GM23338 (cell line): ENCODE measurements at regions not wholly inside any gene's neighbourhood (a gene's known extent, or its start where the extent isn't known, plus 50 kb on each side); places are given as distances from the start of the nearest gene placed in this dataset.

Experiments
- ATAC-seq: fragments of 200-7000 bp; cut with Tn5 transposase; 3 replicates; pipeline ENCODE4 v1.9.1; 2020
- DNase-seq: peaks from one replicate; pipeline ENCODE4 v3.0.0-alpha.2; 2015; ENCODE audit warnings: low spot score
- H2AFZ ChIP-seq: fragments of 200-600 bp; sonication (generic); 2 replicates; pipeline ENCODE4 v1.8.0; 2016; ENCODE audit warnings: antibody characterized with exemption, mild to moderate bottlenecking, moderate library complexity
- H3F3A ChIP-seq: fragments of 200-600 bp; sonication (generic); replicated peaks from 2 replicates; pipeline ENCODE4 v1.8.0; 2017; ENCODE audit warnings: antibody characterized with exemption, mixed run types, low read depth
- H3K27ac ChIP-seq: fragments of 200-600 bp; sonication (generic); 2 replicates; pipeline ENCODE4 v1.6.1; 2016; ENCODE audit warnings: low read depth
- H3K27me3 ChIP-seq: fragments of 200-600 bp; sonication (generic); 2 replicates; pipeline ENCODE4 v1.8.0; 2016; ENCODE audit warnings: mild to moderate bottlenecking, mixed run types, moderate library complexity; ENCODE audit not compliant: insufficient read depth
- H3K36me3 ChIP-seq: fragments of 200-600 bp; sonication (generic); 2 replicates; pipeline ENCODE4 v1.8.0; 2016; ENCODE audit warnings: mild to moderate bottlenecking; ENCODE audit not compliant: insufficient read depth
- H3K4me1 ChIP-seq: fragments of 200-600 bp; sonication (generic); 2 replicates; pipeline ENCODE4 v1.8.0; 2016; ENCODE audit warnings: mild to moderate bottlenecking, moderate library complexity; ENCODE audit not compliant: insufficient read depth
- H3K4me2 ChIP-seq: fragments of 200-600 bp; sonication (generic); 2 replicates; pipeline ENCODE4 v1.7.1; 2017; ENCODE audit warnings: mixed run types
- H3K4me3 ChIP-seq: fragments of 200-600 bp; sonication (generic); 2 replicates; pipeline ENCODE4 v1.6.1; 2016; ENCODE audit warnings: mixed run types
- H3K79me2 ChIP-seq: fragments of 200-600 bp; sonication (generic); replicated peaks from 2 replicates; pipeline ENCODE4 v1.8.0; 2017; ENCODE audit warnings: mild to moderate bottlenecking; ENCODE audit not compliant: insufficient read depth
- H3K9me2 ChIP-seq: fragments of 200-600 bp; sonication (generic); 2 replicates; pipeline ENCODE4 v1.8.0; 2017; ENCODE audit not compliant: insufficient read depth
- H4K20me1 ChIP-seq: fragments of 200-600 bp; sonication (generic); replicated peaks from 2 replicates; pipeline ENCODE4 v1.8.0; 2017; ENCODE audit warnings: mild to moderate bottlenecking; ENCODE audit not compliant: insufficient read depth
- H3K27ac Mint-ChIP-seq: 2 replicates; pipeline ENCODE4 v1.8.0; 2020; ENCODE audit warnings: inconsistent platforms, mild to moderate bottlenecking, moderate library complexity, mixed read lengths
- H3K27me3 Mint-ChIP-seq: 3 replicates; pipeline ENCODE4 v1.8.0; 2022; ENCODE audit warnings: low read depth, mild to moderate bottlenecking, moderate library complexity, mixed read lengths, inconsistent platforms; ENCODE audit not compliant: insufficient read depth, poor library complexity
- H3K36me3 Mint-ChIP-seq: 3 replicates; pipeline ENCODE4 v1.8.0; 2021; ENCODE audit warnings: low read depth, mild to moderate bottlenecking, inconsistent platforms, moderate library complexity, mixed read lengths
- H3K4me1 Mint-ChIP-seq: 3 replicates; pipeline ENCODE4 v1.8.0; 2020; ENCODE audit warnings: mild to moderate bottlenecking, inconsistent platforms, mixed read lengths
- H3K4me3 Mint-ChIP-seq: 3 replicates; pipeline ENCODE4 v1.8.0; 2021; ENCODE audit warnings: moderate library complexity, mild to moderate bottlenecking, inconsistent platforms, mixed read lengths
- H3K9me3 Mint-ChIP-seq: 3 replicates; pipeline ENCODE4 v1.8.0; 2020; ENCODE audit warnings: moderate library complexity, mild to moderate bottlenecking, inconsistent platforms, mixed read lengths
- CREB1 ChIP-seq: fragments of 250-450 bp; sonication (Bioruptor Pico); IDR thresholded peaks from 2 replicates; pipeline ENCODE4 v1.5.0; 2020; ENCODE audit warnings: low read depth, mild to moderate bottlenecking, moderate library complexity
- CTCF ChIP-seq, 2 experiments: fragments of 200-600 bp in 1 of 2; sonication (generic) in 1 of 2; conservative IDR thresholded peaks; 2 replicates each; pipeline versions ENCODE4 v1.5.1 to v1.6.1; 2016 to 2017; ENCODE audit warnings: antibody characterized with exemption in 2 of 2, low read depth in 2 of 2, mild to moderate bottlenecking in 2 of 2, moderate library complexity in 1 of 2
- EZH2phosphoT487 ChIP-seq: fragments of 200-600 bp; sonication (generic); IDR thresholded peaks from one replicate; pipeline ENCODE4 v1.8.1; 2018; ENCODE audit warnings: antibody characterized with exemption; ENCODE audit not compliant: unreplicated experiment
- JUNB ChIP-seq: IDR thresholded peaks from one replicate; pipeline ENCODE4 v1.6.1; 2016; ENCODE audit warnings: antibody characterized with exemption; ENCODE audit not compliant: unreplicated experiment
- NANOG ChIP-seq: IDR thresholded peaks from 2 replicates; pipeline ENCODE4 v1.6.1; 2016; ENCODE audit warnings: antibody characterized with exemption, borderline replicate concordance
- POLR2AphosphoS5 ChIP-seq: IDR thresholded peaks from 2 replicates; pipeline ENCODE4 v1.6.1; 2016; ENCODE audit warnings: antibody characterized with exemption, low read depth
- REST ChIP-seq: IDR thresholded peaks from one replicate; pipeline ENCODE4 v1.6.1; 2018; ENCODE audit warnings: antibody characterized with exemption; ENCODE audit not compliant: unreplicated experiment
- STAT1 ChIP-seq: IDR thresholded peaks from one replicate; pipeline ENCODE4 v1.6.1; 2016; ENCODE audit warnings: antibody characterized with exemption; ENCODE audit not compliant: unreplicated experiment
- ZNF114 ChIP-seq: fragments of 250-450 bp; sonication (Bioruptor Pico); IDR thresholded peaks from 2 replicates; pipeline ENCODE4 v1.5.0; 2020; ENCODE audit warnings: mild to moderate bottlenecking, moderate library complexity
- ZNF331 ChIP-seq: fragments of 250-450 bp; sonication (Bioruptor Pico); IDR thresholded peaks from 2 replicates; pipeline ENCODE4 v1.5.0; 2020; ENCODE audit warnings: low read depth, mild to moderate bottlenecking, moderate library complexity
- TF ChIP-seq, protein P1 (sequence below): IDR thresholded peaks from 2 replicates; pipeline ENCODE4 v1.6.1; 2016; ENCODE audit warnings: antibody characterized with exemption

GRCh38 chr4:81523672-81524327, 52.1 kb upstream of the RASGEF1B start:
- H3K27me3 ChIP-seq, result no peaks in the 10 kb centered on the region
- H3K27me3 Mint-ChIP-seq, result no peaks in the 10 kb centered on the region
- no peak overlapping the region for H3K4me2 ChIP-seq
- no peak overlapping the region for H3K4me3 Mint-ChIP-seq
- no peaks in the 10 kb centered on the region for H3K36me3 ChIP-seq
- peak overlapping the region; percentile 35; the same call in 1 of the 2 replicates for H2AFZ ChIP-seq
- no peaks in the 10 kb centered on the region for H3K79me2 ChIP-seq
- no peak for ATAC-seq
- H3F3A ChIP-seq, result no peaks in the 10 kb centered on the region
- H3K27ac Mint-ChIP-seq, result no peak overlapping the region
- TF ChIP-seq ZNF331 (no peak), CTCF (conservative IDR thresholded peaks at IDR 0.05; ENCODE audit: low read depth in 2 of 2) (no peak), POLR2AphosphoS5 (no peak)
- peaks cover 11% of the 10 kb centered on the region; the same call in 1 of the 2 replicates for H3K4me1 ChIP-seq
- no peak for DNase-seq
- no peak overlapping the region for H3K27ac ChIP-seq
- H3K9me3 Mint-ChIP-seq, result peaks cover 23% of the 10 kb centered on the region
- peaks cover 9% of the 10 kb centered on the region for H3K4me1 Mint-ChIP-seq
- no peaks in the 10 kb centered on the region for H4K20me1 ChIP-seq
- H3K4me3 ChIP-seq, result no peak overlapping the region
- 0 out of 2 replicates have a peak, but pooled peaks cover 6% of the 10 kb centered on the region for H3K9me2 ChIP-seq
- H3K36me3 Mint-ChIP-seq, result peaks cover 8% of the 10 kb centered on the region; the same call in 2 of the 3 replicates

DNA sequence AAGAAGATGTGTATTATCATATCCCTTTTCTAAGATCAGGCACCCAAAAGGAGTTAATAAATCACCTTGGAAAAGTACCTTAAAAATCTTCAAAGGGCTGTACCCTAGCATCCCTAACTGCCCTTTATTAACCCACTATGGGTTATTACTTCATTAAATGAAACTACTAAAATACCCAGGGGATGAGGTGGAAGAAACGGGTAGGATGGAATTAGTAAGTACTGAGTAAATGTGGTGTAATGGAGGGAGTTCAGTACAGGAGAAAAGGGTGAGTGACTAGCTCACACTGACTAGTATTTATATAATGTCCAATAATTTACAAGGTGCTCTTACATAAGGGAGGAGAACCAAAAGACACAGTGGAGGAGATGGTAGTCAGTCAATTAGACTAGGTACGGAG, 51.0 kb upstream of the RASGEF1B start:
- peaks cover 14% of the 10 kb centered on the region for H3K9me3 Mint-ChIP-seq
- no peak overlapping the region for H2AFZ ChIP-seq
- TF ChIP-seq REST, result no peak
- TF ChIP-seq, protein P1, sequence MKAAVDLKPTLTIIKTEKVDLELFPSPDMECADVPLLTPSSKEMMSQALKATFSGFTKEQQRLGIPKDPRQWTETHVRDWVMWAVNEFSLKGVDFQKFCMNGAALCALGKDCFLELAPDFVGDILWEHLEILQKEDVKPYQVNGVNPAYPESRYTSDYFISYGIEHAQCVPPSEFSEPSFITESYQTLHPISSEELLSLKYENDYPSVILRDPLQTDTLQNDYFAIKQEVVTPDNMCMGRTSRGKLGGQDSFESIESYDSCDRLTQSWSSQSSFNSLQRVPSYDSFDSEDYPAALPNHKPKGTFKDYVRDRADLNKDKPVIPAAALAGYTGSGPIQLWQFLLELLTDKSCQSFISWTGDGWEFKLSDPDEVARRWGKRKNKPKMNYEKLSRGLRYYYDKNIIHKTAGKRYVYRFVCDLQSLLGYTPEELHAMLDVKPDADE, result no peak
- no peak for TF ChIP-seq CREB1 (CRISPR knock-in tag)
- TF ChIP-seq JUNB, result no peak
- no peak for TF ChIP-seq STAT1
- TF ChIP-seq ZNF114 (CRISPR knock-in tag), result no peak
- TF ChIP-seq EZH2phosphoT487, result no peak
- TF ChIP-seq NANOG, result no peak
- no peak for TF ChIP-seq ZNF331
- no peaks in the 10 kb centered on the region for H3K79me2 ChIP-seq
- H3K27ac ChIP-seq, result no peak overlapping the region
- H3F3A ChIP-seq, result no peaks in the 10 kb centered on the region
- H3K4me1 Mint-ChIP-seq, result peaks cover 17% of the 10 kb centered on the region
- no peaks in the 10 kb centered on the region for H3K36me3 ChIP-seq
- no peaks in the 10 kb centered on the region for H3K27me3 ChIP-seq
- peaks cover 3% of the 10 kb centered on the region; the same call in 1 of the 3 replicates for H3K36me3 Mint-ChIP-seq
- ATAC-seq (no peak), DNase-seq (no peak)
- H3K4me1 ChIP-seq, result peaks cover 18% of the 10 kb centered on the region
- H3K27me3 Mint-ChIP-seq, result no peaks in the 10 kb centered on the region
- no peak overlapping the region for H3K4me3 Mint-ChIP-seq
- H3K4me3 ChIP-seq, result no peak overlapping the region
- no peaks in the 10 kb centered on the region for H4K20me1 ChIP-seq
- H3K27ac Mint-ChIP-seq, result no peak overlapping the region
- 0 out of 2 replicates have a peak, but pooled peaks cover 6% of the 10 kb centered on the region for H3K9me2 ChIP-seq
- H3K4me2 ChIP-seq, result no peak overlapping the region
